Brain microvascular endothelial cell (primary cell): ENCODE measurements at regions not wholly inside any gene's neighbourhood (a gene's known extent, or its start where the extent isn't known, plus 50 kb on each side); places are given as distances from the start of the nearest gene placed in this dataset.

Experiments used
- DNase-seq: peaks from one replicate; pipeline ENCODE4 v3.0.0-alpha.2; 2020
- H3K27ac ChIP-seq: fragments of 250-450 bp; sonication (Bioruptor Pico); 2 replicates; pipeline ENCODE4 v1.5.1; 2020; ENCODE audit warnings: mild to moderate bottlenecking, moderate library complexity
- H3K27me3 ChIP-seq: fragments of 250-450 bp; sonication (Bioruptor Pico); replicated peaks from 2 replicates; pipeline ENCODE4 v1.5.1; 2020; ENCODE audit warnings: mild to moderate bottlenecking
- H3K36me3 ChIP-seq: fragments of 250-450 bp; sonication (Bioruptor Pico); replicated peaks from 2 replicates; pipeline ENCODE4 v1.5.1; 2020; ENCODE audit warnings: mild to moderate bottlenecking
- H3K4me3 ChIP-seq: 2 replicates; pipeline ENCODE4 v1.5.1; 2011; ENCODE audit warnings: low read depth, mild to moderate bottlenecking, control low read depth, low read length, moderate library complexity
- CTCF ChIP-seq: IDR thresholded peaks from 2 replicates; pipeline ENCODE4 v1.5.1; 2011; ENCODE audit warnings: low read depth, mild to moderate bottlenecking, moderate library complexity, low read length, control low read depth, inconsistent platforms; ENCODE audit errors: missing control alignments
- in situ Hi-C: cut with HindIII; loops from 2 replicates; pipeline ENCODE4 v1.10.0; 2017; ENCODE audit warnings: low sequenced_read_pairs, low pct_ligation_motif_present

- TF ChIP-seq CTCF: no peak
- in situ Hi-C loops: no loop called here
- no peak overlapping the region for H3K4me3 ChIP-seq
- no peak overlapping the region for H3K27ac ChIP-seq
- no peak for DNase-seq
- H3K27me3 ChIP-seq: peaks cover 26% of the 10 kb centered on the region
- no peaks in the 10 kb centered on the region for H3K36me3 ChIP-seq
Measured at GRCh38 chr4:8697826-8698225, 105.3 kb downstream of the CPZ start.

GRCh38 chr4:8696369-8697127, 104.0 kb downstream of the CPZ start:
- no peak overlapping the region for H3K27ac ChIP-seq
- DNase-seq: no peak
- in situ Hi-C loops: no loop called here
- peaks cover 16% of the 10 kb centered on the region for H3K27me3 ChIP-seq
- no peak overlapping the region for H3K4me3 ChIP-seq
- H3K36me3 ChIP-seq: no peaks in the 10 kb centered on the region
- TF ChIP-seq CTCF: no peak

DNA sequence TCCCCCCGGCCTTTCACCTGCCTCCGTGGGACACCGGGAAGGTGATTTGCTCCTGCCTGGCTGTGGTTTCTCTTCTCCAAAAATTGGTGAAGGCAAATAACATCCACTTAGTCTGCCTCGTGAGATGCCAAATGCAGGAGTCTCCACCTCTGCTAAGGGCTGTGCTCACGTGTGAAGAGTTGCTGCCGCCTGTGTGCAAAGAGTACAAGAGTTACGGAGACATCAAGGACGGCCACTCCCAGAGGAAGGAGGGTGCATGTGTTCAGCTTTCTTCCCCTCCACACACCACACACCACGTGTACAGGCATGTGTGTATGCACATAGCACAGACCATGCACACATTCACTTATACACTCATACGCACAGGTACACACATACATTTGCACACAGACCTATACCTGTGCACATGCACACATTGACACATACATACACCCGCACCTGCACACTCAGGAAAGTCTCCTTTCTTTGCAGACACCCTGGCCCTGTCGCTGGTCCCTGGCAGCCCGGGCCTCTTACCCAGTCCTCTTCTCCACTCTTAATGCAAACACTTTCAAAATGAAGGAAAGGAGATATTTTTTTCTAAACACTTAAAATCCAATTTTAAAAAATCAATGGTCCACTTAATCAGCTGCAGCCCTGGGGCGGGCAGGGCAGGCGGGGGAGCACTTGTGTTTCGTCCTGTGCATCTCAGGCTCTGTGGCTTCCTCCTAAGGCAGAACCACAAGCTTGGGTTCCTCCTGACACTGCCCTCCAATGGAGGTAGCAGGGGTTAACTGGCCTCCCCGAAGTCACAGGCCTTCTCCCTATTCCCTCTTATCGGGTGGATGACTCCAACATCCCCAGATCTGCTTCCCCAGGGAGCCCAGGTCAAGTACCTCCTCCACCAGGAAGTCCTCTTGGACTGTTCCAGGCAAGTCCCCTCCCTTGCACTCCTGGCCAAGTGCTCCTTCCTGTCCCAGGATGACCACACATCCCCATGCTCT, 103.0 kb downstream of the CPZ start:
- Histone ChIP-seq H3K4me3 (no peak overlapping the region), H3K27ac (no peak overlapping the region), H3K27me3 (peaks cover 8% of the 10 kb centered on the region), H3K36me3 (no peaks in the 10 kb centered on the region)
- DNase-seq: no peak
- in situ Hi-C loops: no loop called here
- TF ChIP-seq CTCF: no peak

DNA sequence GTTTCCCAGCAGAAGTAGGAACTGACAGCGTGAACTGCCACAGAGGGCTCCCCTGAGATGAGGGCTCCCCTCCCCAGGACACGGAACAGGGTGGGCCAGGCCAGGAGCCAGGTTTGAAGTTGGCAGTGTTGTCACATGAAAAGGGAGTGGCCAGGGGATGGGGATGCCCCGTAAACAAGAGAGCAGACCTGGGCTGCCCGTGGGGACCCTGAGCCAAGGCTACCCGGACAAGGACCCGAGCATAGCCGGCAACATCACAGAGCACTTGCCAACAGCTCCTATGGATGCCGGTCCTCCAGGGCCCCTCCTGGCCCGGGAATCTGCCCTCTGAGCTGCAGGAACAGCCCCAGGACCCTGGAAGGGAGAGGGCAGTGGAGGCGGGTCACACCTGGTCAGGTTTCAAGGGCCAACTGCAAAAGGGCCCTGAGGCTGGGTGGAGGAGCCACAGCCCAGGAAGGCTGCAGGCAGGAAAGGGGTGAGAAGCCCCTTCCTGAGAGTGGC, 102.1 kb downstream of the CPZ start:
- DNase-seq: no peak
- peaks cover 1% of the 10 kb centered on the region for H3K27me3 ChIP-seq
- H3K27ac ChIP-seq: no peak overlapping the region
- H3K36me3 ChIP-seq: no peaks in the 10 kb centered on the region
- TF ChIP-seq CTCF: no peak
- H3K4me3 ChIP-seq: no peak overlapping the region
- in situ Hi-C loops: no loop called here

DNA sequence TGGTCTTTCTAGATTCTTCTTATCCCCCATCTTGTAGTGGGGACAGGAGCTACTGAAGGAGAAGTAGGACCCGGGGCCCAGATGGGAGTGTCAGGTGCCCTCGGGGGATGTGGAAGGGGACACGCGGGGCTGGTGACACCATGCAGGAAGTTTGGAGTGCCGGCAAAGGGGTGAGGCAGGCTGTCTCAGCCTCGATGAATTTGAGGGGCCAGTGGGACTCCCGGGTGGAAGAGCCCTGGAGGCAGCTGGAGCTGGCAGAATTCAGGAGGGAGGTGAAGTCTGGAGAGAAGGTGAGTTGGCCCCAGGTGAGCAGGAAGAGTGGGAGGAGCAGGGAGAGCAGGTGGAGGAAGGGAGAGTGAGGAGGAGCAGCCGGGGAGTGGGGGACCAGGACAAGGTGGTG, 101.7 kb downstream of the CPZ start:
- no peak overlapping the region for H3K4me3 ChIP-seq
- no peak for TF ChIP-seq CTCF
- H3K27me3 ChIP-seq: no peaks in the 10 kb centered on the region
- no peak overlapping the region for H3K27ac ChIP-seq
- in situ Hi-C loops: no loop called here
- no peaks in the 10 kb centered on the region for H3K36me3 ChIP-seq
- DNase-seq: no peak
